HL-60/S4 (cell line): ENCODE measurements at regions not wholly inside any gene's neighbourhood (a gene's known extent, or its start where the extent isn't known, plus 50 kb on each side); places are given as distances from the start of the nearest gene placed in this dataset.

Source experiments
- in situ Hi-C: fragments of 300-500 bp; cut with MboI; formaldehyde crosslinking; loops from 2 replicates; pipeline ENCODE4 v1.14.3; 2022; ENCODE audit warnings: low sequenced_read_pairs

GRCh38 chr3:158961911-158962310 is 160.1 kb downstream of the MFSD1 start:
- in situ Hi-C loops = no loop called here

GRCh38 chr3:158970006-158970405 is 168.2 kb downstream of the MFSD1 start:
- in situ Hi-C loops = no loop called here

- in situ Hi-C loops = no loop called here
Observed at GRCh38 chr3:158974904-158975303, 173.1 kb downstream of the MFSD1 start.

- in situ Hi-C loops = no loop called here
Observed at GRCh38 chr3:158976966-158977365, 175.1 kb downstream of the MFSD1 start.

- in situ Hi-C loops = no loop called here
Observed at GRCh38 chr3:158977497-158977896, 175.6 kb downstream of the MFSD1 start.

- in situ Hi-C loops = no loop called here
Observed at GRCh38 chr3:158983216-158984099, 181.6 kb downstream of the MFSD1 start.

GRCh38 chr3:158991146-158991705 is 189.4 kb downstream of the MFSD1 start:
- in situ Hi-C loops = no loop called here

GRCh38 chr3:158992463-158992862 is 190.6 kb downstream of the MFSD1 start:
- in situ Hi-C loops = no loop called here

- in situ Hi-C loops = no loop called here
Observed at GRCh38 chr3:158994386-158994785, 192.5 kb downstream of the MFSD1 start.

- in situ Hi-C loops = no loop called here
Observed at GRCh38 chr3:159001711-159002110, 199.9 kb downstream of the MFSD1 start.

GRCh38 chr3:159005137-159005536 is 203.3 kb downstream of the MFSD1 start:
- in situ Hi-C loops = no loop called here

GRCh38 chr3:159007331-159007730 is 205.5 kb downstream of the MFSD1 start:
- in situ Hi-C loops = no loop called here

- in situ Hi-C loops = no loop called here
Observed at GRCh38 chr3:159008401-159008800, 206.5 kb downstream of the MFSD1 start.

GRCh38 chr3:159018341-159018740 is 216.5 kb downstream of the MFSD1 start:
- in situ Hi-C loops = no loop called here

- in situ Hi-C loops = no loop called here
Observed at GRCh38 chr3:159025733-159026132, 223.9 kb downstream of the MFSD1 start.

- in situ Hi-C loops = no loop called here
Observed at GRCh38 chr3:159026510-159026909, 224.7 kb downstream of the MFSD1 start.

GRCh38 chr3:159028706-159029105 is 226.9 kb downstream of the MFSD1 start:
- in situ Hi-C loops = no loop called here

- in situ Hi-C loops = no loop called here
Observed at GRCh38 chr3:159029306-159030026, 227.6 kb downstream of the MFSD1 start.

- in situ Hi-C loops = no loop called here
Observed at GRCh38 chr3:159030138-159030670, 228.3 kb downstream of the MFSD1 start.

- in situ Hi-C loops = no loop called here
Observed at GRCh38 chr3:159030886-159031679, 229.2 kb downstream of the MFSD1 start.

GRCh38 chr3:159032311-159032710 is 230.5 kb downstream of the MFSD1 start:
- in situ Hi-C loops = no loop called here
